ENCODE measurements at regions not wholly inside any gene's neighbourhood (a gene's known extent, or its start where the extent isn't known, plus 50 kb on each side); places are given as distances from the start of the nearest gene placed in this dataset.

DNA sequence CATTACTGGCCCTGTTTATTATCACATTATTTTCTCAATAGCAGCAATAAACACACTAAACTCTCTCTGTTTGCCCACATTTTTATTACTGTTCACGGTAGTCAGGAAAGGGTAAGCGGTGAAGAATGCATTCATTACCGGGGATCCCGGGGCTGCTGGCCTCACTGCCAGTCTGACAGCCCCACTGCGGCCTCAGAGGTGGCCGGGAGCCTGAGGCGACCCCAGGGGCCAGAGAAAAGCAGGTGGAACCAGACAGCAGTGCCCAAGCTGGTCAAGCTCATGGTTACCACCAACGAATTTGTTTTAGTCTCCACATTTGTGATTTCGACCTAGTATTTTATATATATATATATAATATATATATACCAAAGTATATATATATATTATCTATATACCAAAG lies 127.7 kb downstream of the LRATD1 start:
- no peak for TF ChIP-seq PHTF2 (CRISPR knock-in tag; IDR thresholded peaks at IDR 0.05)
- TF ChIP-seq VEZF1 (CRISPR knock-in tag; IDR thresholded peaks at IDR 0.05), result no peak
- TF ChIP-seq TFAP4 (CRISPR knock-in tag; IDR thresholded peaks at IDR 0.05; ENCODE audit: borderline replicate concordance), result no peak
- TF ChIP-seq CHD2 (IDR thresholded peaks at IDR 0.05; ENCODE audit: low read depth, low read length), result no peak
- no peak for TF ChIP-seq HDAC3 (IDR thresholded peaks at IDR 0.05; ENCODE audit: borderline replicate concordance, partially characterized antibody)
- TF ChIP-seq CBX1 (IDR thresholded peaks at IDR 0.05; ENCODE audit: low read depth), result no peak
- no peak for TF ChIP-seq DIDO1 (tag; IDR thresholded peaks at IDR 0.05; ENCODE audit: low read depth)
- TF ChIP-seq RFX5 (IDR thresholded peaks at IDR 0.05; ENCODE audit: low read depth, low read length), result no peak
- TF ChIP-seq ZNF217 (CRISPR knock-in tag; IDR thresholded peaks at IDR 0.05), result no peak
- TF ChIP-seq EGR1 (conservative IDR thresholded peaks at IDR 0.05), result no peak
- no peak for TF ChIP-seq FOSL1 (tag; conservative IDR thresholded peaks at IDR 0.05)
- no peak for TF ChIP-seq ARID3A (IDR thresholded peaks at IDR 0.05; ENCODE audit: borderline replicate concordance, low read depth, low read length)
- no peak for TF ChIP-seq ZEB2 (IDR thresholded peaks at IDR 0.05)
- TF ChIP-seq PYGO2 (tag; IDR thresholded peaks at IDR 0.05), result no peak
- TF ChIP-seq FOXO4 (CRISPR knock-in tag; IDR thresholded peaks at IDR 0.05), result no peak
- TF ChIP-seq SAFB2 (IDR thresholded peaks at IDR 0.05; ENCODE audit: borderline replicate concordance, low read depth, low read length, severe bottlenecking), result no peak
- TF ChIP-seq MEIS2 (IDR thresholded peaks at IDR 0.05; ENCODE audit: partially characterized antibody), result no peak
- no peak for TF ChIP-seq RFX1 (IDR thresholded peaks at IDR 0.05)
- TF ChIP-seq ARID1B (IDR thresholded peaks at IDR 0.05), result no peak
- TF ChIP-seq ILK (tag; IDR thresholded peaks at IDR 0.05; ENCODE audit: borderline replicate concordance, low read depth), result no peak
- intact Hi-C loops (cut with micrococcal nuclease), result no loop called here
- no peaks in the 10 kb centered on the region for H3K9me3 ChIP-seq (replicated peaks; ENCODE audit: control insufficient read depth, insufficient read depth, low read depth, low read length)
- BruUV-seq (replicated peaks), result no TSS peak
- CTCF ChIA-PET (ENCODE audit: low intra/inter-chr PET ratio), result no interaction called here
- no peaks in the 10 kb centered on the region for H3K4me1 ChIP-seq (replicated peaks in 1 of 2; ENCODE audit: control insufficient read depth in 2 of 2, insufficient read depth in 2 of 2, low read length in 2 of 2)
- no peaks in the 10 kb centered on the region for H4K20me1 ChIP-seq (replicated peaks; ENCODE audit: control insufficient read depth, insufficient read depth, low read length)
- H3K9me1 ChIP-seq (ENCODE audit: control insufficient read depth, insufficient read depth, low read length), result no peaks in the 10 kb centered on the region
- H3K4me2 ChIP-seq (ENCODE audit: insufficient read depth, low read length), result no peak overlapping the region
- no peak overlapping the region for H2AFZ ChIP-seq (ENCODE audit: low read depth, low read length)
- no peaks in the 10 kb centered on the region for H3K79me2 ChIP-seq (ENCODE audit: control insufficient read depth, insufficient read depth, low read length)
- no peak for ATAC-seq
- H3K36me3 ChIP-seq (ENCODE audit: control insufficient read depth, insufficient read depth, low read length), result no peaks in the 10 kb centered on the region
- H3K4me3 ChIP-seq, result no peak overlapping the region
- in situ Hi-C loops (cut with MboI), result no loop called here
- H3K27me3 ChIP-seq (ENCODE audit: control insufficient read depth in 2 of 2, insufficient read depth in 2 of 2, low read length in 2 of 2), result no peaks in the 10 kb centered on the region
- no peak overlapping the region for H3K27ac ChIP-seq (ENCODE audit: extremely low read depth, low read depth, low read length)
- FAIRE-seq, result no peak
- POLR2A ChIA-PET, result no interaction called here
- no peak overlapping the region for H3K9ac ChIP-seq (ENCODE audit: insufficient read depth in 1 of 2, low read depth in 2 of 2, low read length in 2 of 2)
- under 1% methylated on average over 9 of the region's 9 CpGs for WGBS (ENCODE audit: insufficient coverage, low coverage, missing lambda C conversion rate)
- DNase-seq (ENCODE audit: extremely low read depth in 1 of 4, low spot score in 3 of 4), result no peak

Data from K562 (cell line).